HG03064 (cell line): ENCODE measurements at regions not wholly inside any gene's neighbourhood (a gene's known extent, or its start where the extent isn't known, plus 50 kb on each side); places are given as distances from the start of the nearest gene placed in this dataset.
"Not testable (repeated sequence)": the region's sequence is repeated elsewhere in the genome, so short reads cannot be mapped to it uniquely, and the experiment has no call there.

Experiments used
- ATAC-seq: cut with Tn5 transposase; IDR thresholded peaks from one replicate; pipeline ENCODE4 v1.9.1; 2021; ENCODE audit warnings: low read depth; ENCODE audit not compliant: unreplicated experiment

DNA sequence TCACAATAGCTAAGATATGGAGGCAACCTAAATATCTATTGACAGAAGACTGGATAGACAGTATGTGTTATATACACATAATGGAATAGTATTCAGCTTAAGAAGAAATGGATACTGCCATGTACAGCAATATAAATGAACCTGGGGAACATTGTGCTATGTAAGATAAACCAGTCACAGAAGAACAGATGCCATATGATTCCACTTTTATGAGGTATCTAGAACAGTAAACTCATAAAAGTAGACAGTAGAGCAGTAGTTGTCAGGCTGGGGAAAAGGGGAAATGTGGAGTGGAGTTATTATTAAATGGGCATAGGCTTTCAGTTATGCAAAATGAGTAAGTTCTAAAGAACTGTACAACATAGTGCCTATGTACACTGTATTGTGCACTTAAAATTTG lies 1055.7 kb upstream of the TMEFF2 start:
- no peak for ATAC-seq

DNA sequence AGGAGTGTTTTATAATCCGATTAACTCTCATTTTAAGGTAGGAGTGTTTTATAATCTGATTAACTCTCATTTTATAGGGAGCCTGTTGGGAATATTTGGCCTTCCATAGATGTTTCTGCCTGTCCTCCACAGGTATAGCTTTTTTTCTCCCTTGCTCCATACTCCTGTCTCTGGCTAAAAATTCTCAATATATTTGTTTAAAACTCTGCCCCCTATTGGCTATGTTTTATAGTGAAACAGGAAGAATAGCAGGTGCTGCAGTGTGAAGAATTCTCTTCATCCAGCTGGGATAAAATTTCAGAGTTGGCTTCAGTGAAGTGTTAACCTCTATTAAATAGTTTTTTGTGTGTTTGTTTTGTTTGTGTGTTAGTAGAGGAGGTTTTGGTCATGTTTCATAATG lies 1046.0 kb upstream of the TMEFF2 start:
- ATAC-seq = no peak

DNA sequence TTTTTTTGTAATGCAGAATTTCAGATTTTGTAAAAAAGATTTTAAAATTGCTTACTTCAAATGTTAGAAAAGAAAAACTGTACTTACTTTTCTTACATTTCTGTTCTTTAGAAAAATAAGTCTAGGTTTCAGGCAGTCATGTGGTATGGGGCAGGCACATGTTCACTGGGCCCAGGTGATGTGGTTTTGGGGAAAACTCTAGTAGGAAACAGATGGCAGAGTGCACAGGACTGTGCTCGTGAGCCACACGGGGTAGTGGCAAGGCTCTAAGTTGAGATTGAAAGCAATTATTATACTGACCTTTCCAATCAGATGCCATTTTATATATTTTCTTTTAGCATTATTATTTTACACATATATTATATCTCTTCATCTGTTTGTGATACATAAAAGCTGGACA lies 1036.9 kb upstream of the TMEFF2 start:
- no peak for ATAC-seq

DNA sequence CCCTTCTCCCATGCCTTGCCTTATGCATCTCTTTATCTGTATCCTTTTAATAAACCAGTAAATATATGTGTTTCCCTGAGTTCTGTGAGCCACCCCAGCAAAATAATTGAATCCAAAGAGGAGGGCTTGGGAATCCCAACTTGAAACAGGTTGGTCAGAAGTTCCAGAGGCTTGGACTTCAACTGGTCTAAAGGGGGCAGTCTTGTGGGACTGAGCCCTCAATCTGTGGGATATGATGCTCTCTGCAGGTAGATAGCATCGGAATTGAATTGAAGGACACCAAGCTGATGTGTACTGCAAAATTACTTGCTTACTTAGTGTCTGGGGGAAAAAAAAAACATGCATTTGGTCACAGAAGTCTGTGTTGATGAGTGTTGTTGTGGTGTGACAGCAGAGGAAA lies 1033.5 kb upstream of the TMEFF2 start:
- no peak for ATAC-seq

DNA sequence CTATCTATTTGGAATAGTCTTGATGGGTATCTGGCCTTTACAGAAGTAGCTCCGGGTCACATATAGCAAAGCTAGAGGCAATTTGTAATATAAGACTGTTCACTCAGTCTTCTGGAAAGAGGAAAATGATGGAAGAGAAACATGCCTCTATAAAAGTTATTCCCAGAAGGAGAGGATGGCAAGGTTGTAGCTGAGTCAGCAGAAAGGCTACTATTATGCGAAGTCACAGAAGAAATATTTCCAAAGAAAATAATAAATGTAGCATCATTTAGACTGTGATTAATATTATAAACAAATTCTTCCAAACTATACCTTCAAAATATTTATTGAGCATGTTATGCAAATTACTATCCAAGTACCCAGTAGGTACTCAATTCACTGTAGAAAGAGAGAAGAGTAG lies 1027.7 kb upstream of the TMEFF2 start:
- no peak for ATAC-seq

DNA sequence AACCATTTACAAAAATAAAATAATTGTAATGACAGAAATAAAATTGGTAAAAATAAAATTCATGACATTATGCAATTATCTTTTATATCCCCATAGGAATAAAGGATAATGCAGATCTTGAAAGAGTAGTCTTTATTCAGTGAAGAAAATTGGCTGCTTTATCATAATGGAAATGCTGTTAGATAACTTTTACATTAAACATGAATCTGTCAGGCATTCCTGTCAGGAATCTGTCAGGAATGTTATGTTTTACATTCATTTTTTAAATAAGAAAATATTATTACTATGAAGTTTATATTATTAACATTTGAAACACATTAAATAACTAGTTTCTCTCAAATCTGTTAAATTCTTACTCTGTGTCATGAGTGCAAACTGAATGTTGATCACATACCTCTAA lies 1024.7 kb upstream of the TMEFF2 start:
- no peak for ATAC-seq

DNA sequence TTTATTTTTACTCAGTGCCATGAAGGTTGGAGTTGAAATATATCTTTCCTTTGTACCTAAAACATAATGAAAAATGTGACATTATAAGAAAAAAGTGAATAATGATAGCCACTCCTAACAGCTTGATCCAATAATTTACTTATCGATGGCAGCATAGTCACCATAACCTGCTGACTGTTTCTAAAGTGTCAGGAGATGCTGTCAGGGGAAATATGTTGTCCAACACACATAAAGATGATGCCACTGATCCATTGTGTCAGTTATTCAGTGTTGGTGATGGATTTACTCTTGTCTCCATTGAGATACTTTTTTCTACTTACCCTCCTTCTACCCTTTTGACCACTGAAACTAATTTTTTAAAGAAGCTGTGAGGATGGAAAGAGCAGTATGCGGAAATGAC lies 1006.9 kb upstream of the TMEFF2 start:
- ATAC-seq = no peak

DNA sequence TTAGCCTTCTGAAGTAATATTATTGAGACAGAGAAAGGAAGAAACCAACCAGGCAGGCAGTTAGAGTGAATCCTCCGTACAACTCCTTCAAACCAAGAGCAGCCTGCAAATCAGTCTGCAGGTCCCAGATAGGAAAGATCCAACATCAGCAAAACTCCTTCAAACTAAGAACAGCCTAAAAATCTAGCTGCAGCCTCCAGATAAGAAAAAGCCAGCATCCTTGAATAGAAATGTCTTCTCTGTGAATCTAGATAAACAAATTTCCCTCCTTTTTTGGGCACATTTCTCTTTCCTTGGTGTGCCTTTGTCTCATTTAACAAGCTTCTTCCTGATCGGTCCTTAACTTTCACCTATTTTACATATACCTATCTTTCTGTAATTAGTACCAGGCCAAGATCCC lies 1004.6 kb upstream of the TMEFF2 start:
- no peak for ATAC-seq

DNA sequence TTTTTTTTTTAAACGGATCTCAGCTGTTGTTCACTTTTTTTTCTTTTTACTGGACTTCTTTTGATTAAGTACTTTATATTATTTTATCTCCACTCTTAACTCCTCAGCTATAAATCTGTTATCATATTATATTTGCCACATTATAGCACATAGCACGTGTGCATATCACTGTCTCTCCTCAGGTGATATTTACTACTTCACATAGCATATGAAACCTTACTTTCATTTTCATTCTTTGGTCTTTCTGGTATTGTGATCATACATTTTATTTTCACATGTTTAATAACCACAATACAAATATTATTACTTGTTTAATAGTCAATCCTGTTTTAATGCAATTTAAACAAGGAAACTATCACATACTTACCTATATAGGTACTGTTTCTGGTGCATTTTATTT lies 993.1 kb upstream of the TMEFF2 start:
- no peak for ATAC-seq

DNA sequence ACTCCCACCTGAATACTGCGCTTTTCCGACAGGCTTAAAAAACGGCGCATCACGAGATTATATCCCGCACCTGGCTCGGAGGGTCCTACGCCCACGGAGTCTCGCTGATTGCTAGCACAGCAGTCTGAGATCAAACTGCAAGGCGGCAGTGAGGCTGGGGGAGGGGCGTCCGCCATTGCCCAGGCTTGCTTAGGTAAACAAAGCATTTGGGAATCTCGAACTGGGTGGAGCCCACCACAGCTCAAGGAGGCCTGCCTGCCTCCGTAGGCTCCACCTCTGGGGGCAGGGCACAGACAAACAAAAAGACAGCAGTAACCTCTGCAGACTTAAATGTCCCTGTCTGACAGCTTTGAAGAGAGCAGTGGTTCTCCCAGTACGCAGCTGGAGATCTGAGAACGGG lies 976.2 kb upstream of the TMEFF2 start:
- ATAC-seq = not testable (repeated sequence)

DNA sequence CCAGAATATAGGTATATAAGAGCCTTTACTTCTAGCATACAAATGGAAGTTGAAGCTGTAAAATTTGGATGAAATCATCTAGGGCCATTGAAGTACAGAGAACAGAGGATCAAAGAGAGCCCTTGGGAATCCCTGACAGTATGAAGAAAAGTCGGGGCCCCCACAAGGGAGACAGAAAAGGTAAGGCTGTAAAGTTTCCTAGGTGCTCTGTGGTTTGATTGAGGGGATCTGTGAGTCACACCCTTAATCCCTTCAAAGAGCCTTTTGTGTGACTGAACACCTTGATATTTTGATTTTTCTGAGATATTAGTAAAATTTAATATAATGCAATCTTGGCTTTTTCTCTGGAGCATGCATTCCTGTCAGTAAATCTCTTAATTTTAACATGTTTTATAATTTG lies 961.7 kb upstream of the TMEFF2 start:
- ATAC-seq = no peak

DNA sequence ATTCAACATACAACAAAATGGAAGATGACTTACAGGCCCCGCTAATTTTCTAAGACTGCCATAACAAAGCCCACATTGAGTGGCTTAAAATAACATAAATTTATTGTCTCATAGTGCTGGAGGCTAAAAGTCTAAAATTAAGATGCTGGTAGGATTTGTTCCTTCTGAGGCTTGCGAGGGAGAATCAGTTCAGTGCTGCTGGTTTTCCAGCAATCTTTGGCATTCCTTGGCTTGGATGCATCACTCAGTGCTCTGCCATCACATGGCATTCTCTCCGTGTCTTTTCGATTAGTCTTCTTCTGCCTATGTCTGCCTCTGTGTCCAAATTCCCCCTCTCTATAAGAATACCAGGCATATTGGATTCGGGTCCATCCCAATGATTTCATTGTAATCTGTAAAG lies 959.3 kb upstream of the TMEFF2 start:
- no peak for ATAC-seq

DNA sequence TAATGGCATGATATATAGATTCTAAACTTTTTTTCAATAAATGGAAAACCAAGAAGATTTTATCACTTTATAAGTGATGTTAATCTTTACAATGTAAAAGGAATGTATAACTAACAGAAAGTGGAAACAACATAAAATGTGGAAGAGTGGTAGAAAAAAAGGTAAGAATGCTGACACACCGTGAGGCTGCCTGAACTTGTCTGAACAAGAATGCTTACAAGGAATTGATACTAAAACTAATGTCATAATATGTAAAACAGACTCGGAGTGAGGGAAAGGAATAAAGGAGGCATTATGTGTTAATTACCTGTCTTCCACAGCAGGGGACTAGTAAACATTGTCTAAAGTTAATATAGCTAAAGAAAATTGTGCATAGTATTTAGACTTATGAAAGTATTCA lies 958.8 kb upstream of the TMEFF2 start:
- ATAC-seq = no peak

DNA sequence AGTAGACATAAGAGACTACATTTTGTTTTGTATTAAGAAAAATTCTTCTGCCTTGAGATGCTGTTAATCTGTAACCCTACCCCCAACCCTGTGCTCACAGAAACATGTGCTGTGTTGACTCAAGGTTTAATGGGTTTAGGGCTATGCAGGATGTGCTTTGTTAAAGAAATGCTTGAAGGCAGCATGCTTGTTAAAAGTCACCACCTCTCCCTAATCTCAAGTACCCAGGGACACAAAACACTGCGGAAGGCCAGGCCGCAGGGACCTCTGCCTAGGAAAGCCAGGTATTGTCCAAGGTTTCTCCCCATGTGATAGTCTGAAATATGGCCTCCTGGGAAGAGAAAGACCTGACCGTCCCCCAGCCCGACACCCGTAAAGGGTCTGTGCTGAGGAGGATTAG lies 947.7 kb upstream of the TMEFF2 start:
- not testable (repeated sequence) for ATAC-seq

DNA sequence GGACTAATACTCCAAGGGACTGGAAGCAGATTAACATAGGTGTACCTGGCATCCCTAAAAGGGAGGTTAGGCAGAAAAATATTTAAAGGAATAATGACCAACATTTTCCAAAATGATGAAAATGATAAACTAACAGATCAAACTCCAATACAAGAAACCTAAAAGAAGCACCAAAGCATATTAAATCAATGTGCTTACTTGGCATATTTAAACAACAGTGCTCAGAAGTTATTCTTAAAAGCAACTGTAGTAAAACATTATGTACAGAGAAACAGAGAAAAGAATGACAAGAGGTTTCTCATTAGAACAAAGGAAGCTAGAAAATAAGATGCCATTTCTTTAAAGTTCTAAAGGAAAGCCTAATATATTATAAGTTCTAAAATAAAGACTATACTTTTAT lies 947.3 kb upstream of the TMEFF2 start:
- ATAC-seq = no peak

DNA sequence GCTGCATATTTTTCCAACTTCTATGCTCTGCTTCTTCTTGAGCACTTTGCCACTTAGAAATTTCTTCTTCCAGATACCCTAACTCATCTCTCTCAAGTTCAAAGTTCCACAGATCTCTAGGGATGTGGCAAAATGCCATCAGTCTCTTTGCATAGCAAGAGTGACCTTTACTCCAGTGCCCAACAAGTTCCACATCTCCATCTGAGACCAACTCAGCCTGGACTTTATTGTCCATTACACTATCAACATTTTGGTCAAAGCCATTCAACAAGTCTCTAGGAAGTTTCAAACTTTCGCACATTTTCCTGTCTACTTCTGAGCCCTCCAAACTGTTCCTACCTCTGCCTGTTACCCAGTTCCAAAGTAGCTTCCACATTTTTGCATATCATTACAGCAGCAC lies 946.2 kb upstream of the TMEFF2 start:
- not testable (repeated sequence) for ATAC-seq

DNA sequence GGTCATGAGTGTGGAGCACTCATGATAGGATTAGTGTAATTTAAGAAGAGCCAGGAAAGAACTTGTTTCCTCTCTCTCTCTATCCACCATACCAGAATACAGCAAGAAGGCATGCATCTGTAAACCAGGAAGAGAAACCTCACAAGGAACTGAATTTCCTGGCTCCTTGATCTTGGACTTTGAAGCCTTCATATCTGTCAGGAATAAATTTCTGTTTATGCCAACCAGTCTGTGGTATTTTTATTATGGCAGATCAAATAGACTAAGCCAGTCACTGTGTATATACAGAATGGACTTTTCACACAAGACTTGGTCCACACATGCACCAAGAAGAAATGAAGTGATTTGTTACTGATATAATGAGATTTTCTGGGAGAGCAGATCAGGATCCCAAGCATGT lies 930.1 kb upstream of the TMEFF2 start:
- ATAC-seq = no peak

DNA sequence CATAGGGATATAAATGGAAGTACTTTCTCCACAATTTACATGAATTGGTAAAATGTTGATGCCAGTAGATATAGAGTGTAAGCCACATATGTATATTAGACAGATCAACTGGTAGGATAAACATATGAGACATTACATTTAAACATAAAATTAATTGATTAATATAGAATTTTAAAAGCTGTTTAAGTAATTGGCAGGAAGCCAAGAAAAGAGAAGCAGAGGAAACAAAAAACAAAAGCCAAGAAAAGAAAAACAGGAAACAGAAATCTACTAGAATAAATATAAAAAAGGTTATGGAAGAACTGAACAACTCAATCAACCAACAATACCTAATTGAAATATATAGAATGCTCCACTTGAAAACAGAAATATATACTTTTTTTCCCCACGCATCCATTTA lies 920.1 kb upstream of the TMEFF2 start:
- ATAC-seq = no peak

DNA sequence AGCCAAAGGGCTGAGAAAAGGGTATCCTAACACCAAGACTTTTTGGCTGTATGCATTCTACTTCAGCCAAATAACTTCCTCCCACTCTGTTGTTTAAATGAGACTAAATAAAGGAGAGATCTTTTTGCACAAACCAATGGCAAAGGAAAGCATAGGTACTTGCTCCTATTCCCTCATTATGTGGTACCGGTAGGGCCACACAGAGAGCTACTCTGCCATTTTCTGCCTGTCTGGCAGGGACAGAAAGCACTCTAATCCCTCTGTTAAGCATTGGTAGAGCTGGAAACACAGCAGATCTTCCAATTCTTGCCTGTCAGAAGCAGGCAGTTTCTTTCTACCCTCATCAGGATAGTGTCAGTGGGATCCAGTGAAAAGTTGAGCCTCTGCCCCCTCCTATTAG lies 918.3 kb upstream of the TMEFF2 start:
- no peak for ATAC-seq

DNA sequence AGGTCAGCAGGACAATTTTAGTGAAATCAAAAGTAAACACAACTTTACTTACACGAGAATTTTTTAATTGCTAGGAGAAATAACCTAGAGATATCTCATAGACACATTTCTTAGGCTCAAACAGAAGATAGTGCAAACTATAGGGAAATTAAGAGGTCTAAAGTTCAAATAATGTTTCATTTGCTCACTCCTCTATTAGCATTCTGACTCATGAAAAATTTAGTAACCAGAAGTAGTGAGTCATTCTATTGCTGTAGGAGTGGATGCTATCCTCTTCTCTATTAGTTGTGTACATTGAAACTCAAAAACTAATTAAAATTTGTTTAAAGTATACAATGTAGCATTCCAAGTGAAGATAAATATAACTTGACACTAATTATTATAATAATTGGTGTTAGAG lies 908.3 kb upstream of the TMEFF2 start:
- no peak for ATAC-seq

DNA sequence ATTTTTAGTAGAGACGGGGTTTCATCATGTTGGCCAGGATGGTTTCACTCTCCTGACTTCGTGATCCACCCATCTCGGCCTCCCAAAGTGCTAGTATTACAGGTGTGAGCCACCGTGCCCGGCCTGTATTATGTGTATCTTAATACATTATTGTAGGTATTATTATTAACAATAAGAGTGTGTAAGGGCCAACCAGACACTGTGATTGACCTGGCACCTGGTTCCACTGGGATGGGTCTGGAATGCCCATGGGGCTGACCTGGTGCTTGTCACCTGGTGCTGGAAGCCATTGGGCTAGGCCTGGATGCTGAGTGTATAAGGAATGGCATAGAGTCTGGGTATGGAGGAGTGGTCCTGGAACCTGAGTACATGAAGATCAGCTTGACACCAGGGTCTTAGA lies 906.9 kb upstream of the TMEFF2 start:
- ATAC-seq = no peak

DNA sequence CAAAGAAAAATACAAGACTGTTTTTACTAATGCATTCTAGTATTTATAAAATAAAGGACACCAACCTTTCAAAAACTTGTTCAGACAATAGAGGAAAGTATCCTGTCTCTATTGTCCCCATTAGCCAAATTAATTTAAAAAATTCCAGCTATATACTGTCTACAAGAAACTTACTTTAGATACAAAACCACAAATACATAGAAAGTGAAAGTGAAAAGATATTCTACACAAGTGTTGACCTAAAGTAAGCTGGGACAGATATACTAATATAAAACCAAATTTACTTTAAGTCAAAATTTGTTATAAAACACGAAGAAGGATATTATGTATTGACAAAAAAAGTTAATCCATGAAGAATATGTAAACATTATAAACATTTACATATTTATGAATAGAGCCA lies 893.3 kb upstream of the TMEFF2 start:
- ATAC-seq = no peak

DNA sequence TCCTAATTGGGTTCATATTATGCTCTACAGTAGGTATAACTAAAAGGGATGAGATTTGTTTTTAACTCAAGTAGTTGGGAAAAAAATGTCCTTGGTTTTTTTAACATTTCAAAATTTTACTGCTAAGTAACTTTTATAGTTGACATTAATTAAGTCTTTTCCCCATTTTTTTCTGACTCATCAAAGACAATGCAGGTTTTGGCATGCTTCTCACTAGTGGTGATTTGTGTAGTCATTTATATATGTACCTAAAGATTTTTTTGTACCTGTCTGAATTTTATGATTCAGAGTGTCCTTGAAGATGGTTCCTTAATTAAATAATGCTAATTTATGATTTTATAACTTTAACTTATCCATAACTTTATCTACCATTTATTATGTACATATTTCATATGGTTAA lies 882.3 kb upstream of the TMEFF2 start:
- no peak for ATAC-seq

DNA sequence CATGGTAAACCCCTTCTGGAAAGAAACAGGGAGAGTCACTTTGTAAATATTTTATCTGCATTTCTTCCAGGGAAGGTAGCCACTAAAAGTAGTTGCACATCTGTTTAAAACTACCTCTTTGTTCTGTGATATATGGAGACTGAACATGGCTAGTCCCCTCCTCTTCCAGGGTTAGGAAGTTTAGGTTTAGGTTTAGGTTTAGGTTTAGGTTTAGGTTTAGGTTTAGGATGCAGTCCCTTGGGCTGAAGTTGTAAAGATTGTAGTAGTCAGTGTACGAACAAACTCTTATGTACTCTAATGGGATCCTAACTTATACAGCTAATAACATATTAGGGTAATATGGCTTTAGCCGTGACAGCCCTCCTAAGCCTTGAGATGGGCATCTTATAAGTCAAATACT lies 880.2 kb upstream of the TMEFF2 start:
- ATAC-seq = no peak
